H1 (cell line): ENCODE measurements at regions not wholly inside any gene's neighbourhood (a gene's known extent, or its start where the extent isn't known, plus 50 kb on each side); places are given as distances from the start of the nearest gene placed in this dataset.

Source experiments
- CTCF ChIA-PET: fragments of 300-600 bp; sonication (Branson Sonifier 250); formaldehyde crosslinking; loops from one replicate; lab custom pipeline; 2021; ENCODE audit not compliant: partially characterized antibody; lab: Charles Lee
- POLR2A ChIA-PET: fragments of 300-600 bp; sonication (Branson Sonifier 250); formaldehyde crosslinking; loops from one replicate; lab custom pipeline; 2021; ENCODE audit warnings: inconsistent platforms; ENCODE audit not compliant: partially characterized antibody; lab: Charles Lee
- DNase-seq, 2 experiments: peaks; one replicate each; pipeline versions ENCODE4 v3.0.0 to v3.0.0-alpha.2; 2010 to 2022; ENCODE audit warnings: low spot score in 2 of 2, low read depth in 1 of 2, mixed read lengths in 1 of 2
- FAIRE-seq: peaks from 2 replicates; lab custom pipeline; 2011; peaks lifted over from hg19 to GRCh38; lab: Jason Lieb, UNC
- H2AFZ ChIP-seq: 2 replicates; pipeline ENCODE4 v1.8.1; 2012; ENCODE audit warnings: low read length, inconsistent platforms
- H2AK5ac ChIP-seq: 2 replicates; pipeline ENCODE4 v1.6.1; 2013; ENCODE audit warnings: low read depth, low read length
- H2BK120ac ChIP-seq: replicated peaks from 2 replicates; pipeline ENCODE3; 2013; ENCODE audit warnings: low read depth, low read length, inconsistent platforms
- H2BK12ac ChIP-seq: 2 replicates; pipeline ENCODE4 v1.6.1; 2013; ENCODE audit warnings: low read depth, low read length
- H2BK15ac ChIP-seq: 2 replicates; pipeline ENCODE4 v1.6.1; 2013; ENCODE audit warnings: low read length
- H2BK20ac ChIP-seq: 2 replicates; pipeline ENCODE4 v1.6.1; 2013; ENCODE audit warnings: low read length
- H2BK5ac ChIP-seq: 2 replicates; pipeline ENCODE4 v1.6.1; 2013; ENCODE audit warnings: low read depth, low read length
- H3K14ac ChIP-seq: 2 replicates; pipeline ENCODE4 v1.6.1; 2013; ENCODE audit warnings: inconsistent platforms; ENCODE audit not compliant: insufficient read length
- H3K18ac ChIP-seq: 2 replicates; pipeline ENCODE4 v1.6.1; 2013; ENCODE audit warnings: low read length; ENCODE audit errors: extremely low read depth
- H3K23ac ChIP-seq: 2 replicates; pipeline ENCODE4 v1.6.1; 2013; ENCODE audit warnings: inconsistent platforms; ENCODE audit not compliant: insufficient read length
- H3K23me2 ChIP-seq: 2 replicates; pipeline ENCODE4 v1.6.1; 2013; ENCODE audit warnings: low read depth, low read length
- H3K27ac ChIP-seq: 2 replicates; pipeline ENCODE4 v1.6.1; 2011; ENCODE audit warnings: low read depth, low read length, inconsistent platforms
- H3K27me3 ChIP-seq, 4 experiments: replicated peaks in 1 of 4; 1 replicate in 1 of 4; 2 replicates in 3 of 4; pipeline versions ENCODE4 v1.6.1 to v1.8.1; 2011 to 2013; ENCODE audit warnings: low read length in 3 of 4, mild to moderate bottlenecking in 3 of 4, inconsistent platforms in 2 of 4, mixed read lengths in 2 of 4, moderate library complexity in 1 of 4; ENCODE audit not compliant: control insufficient read depth in 3 of 4, insufficient read depth in 3 of 4; ENCODE audit errors: extremely low read depth in 1 of 4
- H3K36me3 ChIP-seq, 4 experiments: 2 replicates each; pipeline versions ENCODE4 v1.6.1 to v1.8.1; 2011 to 2013; ENCODE audit warnings: mild to moderate bottlenecking in 4 of 4, low read length in 3 of 4, moderate library complexity in 2 of 4, control low read depth in 1 of 4, inconsistent platforms in 1 of 4; ENCODE audit not compliant: insufficient read depth in 4 of 4, control insufficient read depth in 2 of 4
- H3K4ac ChIP-seq: replicated peaks from 2 replicates; pipeline ENCODE3; 2013; ENCODE audit warnings: low read length, low read depth, mixed read lengths, inconsistent platforms; ENCODE audit not compliant: insufficient read length
- H3K4me1 ChIP-seq, 4 experiments: replicated peaks in 1 of 4; 1 replicate in 1 of 4; 2 replicates in 3 of 4; pipeline versions ENCODE4 v1.6.1 to v1.8.1; 2011 to 2013; ENCODE audit warnings: low read length in 3 of 4, inconsistent platforms in 2 of 4, mixed read lengths in 1 of 4; ENCODE audit not compliant: insufficient read depth in 4 of 4, control insufficient read depth in 3 of 4
- H3K4me2 ChIP-seq, 2 experiments: 2 replicates each; pipeline versions ENCODE4 v1.6.1 to v1.8.1; 2011 to 2013; ENCODE audit warnings: low read depth in 2 of 2, low read length in 2 of 2, control low read depth in 1 of 2, inconsistent platforms in 1 of 2, mild to moderate bottlenecking in 1 of 2; ENCODE audit not compliant: insufficient read depth in 1 of 2
- H3K4me3 ChIP-seq, 4 experiments: fragments of 200-600, 300-600 bp in 1 of 4; sonication (generic), shearing (Covaris generic), sonication (Bioruptor Twin) in 1 of 4; 2 replicates each; pipeline versions ENCODE4 v1.5.1 to v1.8.1; 2011 to 2016; ENCODE audit warnings: low read length in 4 of 4, low read depth in 3 of 4, control low read depth in 2 of 4, inconsistent platforms in 2 of 4, mild to moderate bottlenecking in 2 of 4, mixed read lengths in 1 of 4, moderate library complexity in 1 of 4; ENCODE audit not compliant: insufficient read depth in 2 of 4; ENCODE audit errors: extremely low read depth in 1 of 4
- H3K56ac ChIP-seq: replicated peaks from 2 replicates; pipeline ENCODE3; 2013; ENCODE audit warnings: low read depth, mild to moderate bottlenecking, mixed read lengths, low read length, inconsistent platforms; ENCODE audit not compliant: insufficient read length
- H3K79me1 ChIP-seq: 2 replicates; pipeline ENCODE4 v1.6.1; 2013; ENCODE audit warnings: low read depth, low read length, control low read depth
- H3K79me2 ChIP-seq, 2 experiments: 2 replicates each; pipeline versions ENCODE4 v1.6.1 to v1.8.1; 2012 to 2013; ENCODE audit warnings: low read length in 2 of 2, mild to moderate bottlenecking in 2 of 2, inconsistent platforms in 1 of 2; ENCODE audit not compliant: insufficient read depth in 2 of 2, control insufficient read depth in 1 of 2
- H3K9ac ChIP-seq, 4 experiments: replicated peaks in 1 of 4; 1 replicate in 1 of 4; 2 replicates in 3 of 4; pipeline versions ENCODE4 v1.6.1 to v1.8.1; 2011 to 2013; ENCODE audit warnings: low read depth in 3 of 4, low read length in 3 of 4, control low read depth in 2 of 4, mild to moderate bottlenecking in 2 of 4, moderate library complexity in 2 of 4, inconsistent platforms in 1 of 4; ENCODE audit errors: extremely low read depth in 1 of 4
- H3K9me3 ChIP-seq, 2 experiments: 2 replicates each; pipeline versions ENCODE4 v1.6.1 to v1.8.1; 2012 to 2013; ENCODE audit warnings: mild to moderate bottlenecking in 2 of 2, moderate library complexity in 2 of 2, control low read depth in 1 of 2, inconsistent platforms in 1 of 2, low read depth in 1 of 2, low read length in 1 of 2, mixed read lengths in 1 of 2; ENCODE audit not compliant: insufficient read depth in 2 of 2
- H4K20me1 ChIP-seq, 2 experiments: replicated peaks in 1 of 2; 2 replicates each; pipeline versions ENCODE3 to v1.8.1; 2011 to 2013; ENCODE audit warnings: inconsistent platforms in 2 of 2, low read length in 2 of 2, mild to moderate bottlenecking in 1 of 2; ENCODE audit not compliant: insufficient read depth in 2 of 2, control insufficient read depth in 1 of 2
- H4K5ac ChIP-seq: 2 replicates; pipeline ENCODE4 v1.6.1; 2013; ENCODE audit warnings: low read length, low read depth, mixed read lengths, inconsistent platforms; ENCODE audit not compliant: insufficient read length
- H4K8ac ChIP-seq: 2 replicates; pipeline ENCODE4 v1.8.0; 2013; ENCODE audit warnings: mild to moderate bottlenecking, moderate library complexity, low read length, inconsistent platforms; ENCODE audit not compliant: insufficient read depth; ENCODE audit errors: extremely low read depth
- H4K91ac ChIP-seq: replicated peaks from 2 replicates; pipeline ENCODE3; 2013; ENCODE audit warnings: low read length, mixed read lengths, inconsistent platforms; ENCODE audit not compliant: insufficient read length
- BCL11A ChIP-seq, 2 experiments: IDR thresholded peaks; one replicate each; pipeline ENCODE4 v1.6.1; 2011; ENCODE audit warnings: low read depth in 2 of 2, low read length in 2 of 2, mild to moderate bottlenecking in 2 of 2
- CTCF ChIP-seq, 3 experiments: IDR thresholded peaks; 1 replicate in 2 of 3; 2 replicates in 1 of 3; pipeline versions ENCODE4 v1.5.1 to v1.6.1; 2011; ENCODE audit warnings: low read length in 3 of 3, mild to moderate bottlenecking in 3 of 3, inconsistent platforms in 2 of 3, low read depth in 1 of 3, moderate library complexity in 1 of 3; ENCODE audit not compliant: insufficient read depth in 1 of 3; ENCODE audit errors: control extremely low read depth in 1 of 3
- GABPA ChIP-seq: IDR thresholded peaks from 2 replicates; pipeline ENCODE4 v1.6.1; 2011; ENCODE audit warnings: mild to moderate bottlenecking, low read length, moderate library complexity, borderline replicate concordance; ENCODE audit not compliant: insufficient read depth
- JUN ChIP-seq: IDR thresholded peaks from 2 replicates; pipeline ENCODE4 v1.6.1; 2011; ENCODE audit warnings: low read depth, mild to moderate bottlenecking, improper control_type of control experiment, low read length
- PHF8 ChIP-seq: fragments of 200-600 bp; sonication (generic); conservative IDR thresholded peaks from 2 replicates; pipeline ENCODE4 v1.7.1; 2012; ENCODE audit warnings: low read depth, mild to moderate bottlenecking, inconsistent platforms, low read length, moderate library complexity
- POLR2A ChIP-seq, 2 experiments: IDR thresholded peaks; 1 replicate in 1 of 2; 2 replicates in 1 of 2; pipeline ENCODE4 v1.6.1; 2011; ENCODE audit warnings: low read depth in 2 of 2, low read length in 2 of 2, mild to moderate bottlenecking in 2 of 2; ENCODE audit errors: control extremely low read depth in 1 of 2
- RFX5 ChIP-seq: IDR thresholded peaks from 2 replicates; pipeline ENCODE4 v1.6.1; 2011; ENCODE audit warnings: low read depth, low read length, improper control_type of control experiment, borderline replicate concordance
- RXRA ChIP-seq: IDR thresholded peaks from 2 replicates; pipeline ENCODE4 v1.6.1; 2011; ENCODE audit warnings: low read depth, mild to moderate bottlenecking, low read length, moderate library complexity; ENCODE audit not compliant: insufficient read depth
- SIN3A ChIP-seq, 2 experiments: IDR thresholded peaks in 1 of 2; conservative IDR thresholded peaks in 1 of 2; 2 replicates each; pipeline ENCODE4 v1.6.1; 2011 to 2012; ENCODE audit warnings: low read length in 2 of 2, improper control_type of control experiment in 1 of 2, low read depth in 1 of 2, mild to moderate bottlenecking in 1 of 2
- USF2 ChIP-seq: IDR thresholded peaks from 2 replicates; pipeline ENCODE4 v1.6.1; 2011; ENCODE audit warnings: low read length, improper control_type of control experiment
- WGBS, 2 experiments: shearing (Covaris generic) in 1 of 2; methylation state at CpG; one replicate each; pipeline versions ENCODE4 v1.1.6 to v1.1.7; 2013 to 2015; ENCODE audit warnings: low lambda C conversion rate in 2 of 2, mixed read lengths in 2 of 2, inconsistent platforms in 1 of 2, low coverage in 1 of 2, missing lambda C conversion rate in 1 of 2; ENCODE audit not compliant: insufficient replicate concordance in 2 of 2, insufficient coverage in 1 of 2, insufficient read length in 1 of 2; ENCODE audit errors: extremely low coverage in 1 of 2, missing lambda C conversion rate in 1 of 2; 5-methylcytosine and 5-hydroxymethylcytosine counted together

GRCh38 chr3:64901986-64902516, 214.3 kb upstream of the ADAMTS9 start:
- Histone ChIP-seq H2BK15ac (no peak overlapping the region), H2AK5ac (no peak overlapping the region), H3K4me2 (no peak overlapping the region), H3K4me1 (peaks cover 0 to 3% (median 1%) of the 10 kb centered on the region in 4 experiments; a peak in 2 of 7 replicates), H3K9me3 (no peaks in the 10 kb centered on the region), H4K8ac (no peak overlapping the region), H4K91ac (no peak overlapping the region), H3K27ac (no peak overlapping the region), H4K5ac (no peak overlapping the region), H3K14ac (no peak overlapping the region), H2BK20ac (no peak overlapping the region), H3K4ac (no peak overlapping the region), H3K27me3 (no peaks in the 10 kb centered on the region), H2AFZ (no peak overlapping the region), H3K79me2 (no peaks in the 10 kb centered on the region), H2BK5ac (no peak overlapping the region), H3K36me3 (no peaks in the 10 kb centered on the region), H3K23me2 (no peaks in the 10 kb centered on the region), H2BK120ac (no peak overlapping the region), H3K56ac (no peak overlapping the region), H4K20me1 (no peaks in the 10 kb centered on the region), H2BK12ac (no peak overlapping the region), H3K9ac (no peak overlapping the region), H3K79me1 (no peaks in the 10 kb centered on the region), H3K4me3 (no peak overlapping the region), H3K23ac (no peak overlapping the region), H3K18ac (no peak overlapping the region)
- no peak for FAIRE-seq
- 71% methylated on average over 3 of the region's 3 CpGs; no CpG with 5 or more reads in 1 of the 2 experiments for WGBS, 2 experiments
- DNase-seq, result no peak
- ChIA-PET CTCF (interaction anchor here (1.0 kb wide), 1 partner anchor 52 kb away, joined by 3 read pairs; no protein-coding TSS in a partner anchor), POLR2A (no interaction called here)
- TF ChIP-seq GABPA (no peak), POLR2A (IDR thresholded peaks at IDR 0.05; ENCODE audit: control extremely low read depth in 1 of 2, low read depth in 2 of 2, low read length in 2 of 2) (no peak), JUN (no peak), USF2 (no peak), SIN3A (conservative IDR thresholded peaks at IDR 0.05 in 1 of 2, IDR thresholded peaks at IDR 0.05 in 1 of 2; ENCODE audit: low read depth in 1 of 2, low read length in 2 of 2) (no peak), CTCF (IDR thresholded peaks at IDR 0.05; ENCODE audit: control extremely low read depth in 1 of 3, insufficient read depth in 1 of 3, low read depth in 1 of 3, low read length in 3 of 3) (no peak), RFX5 (no peak), RXRA (no peak), PHF8 (no peak), BCL11A (IDR thresholded peaks at IDR 0.05; ENCODE audit: low read depth in 2 of 2, low read length in 2 of 2) (no peak)
